ENCODE measurements at regions not wholly inside any gene's neighbourhood (a gene's known extent, or its start where the extent isn't known, plus 50 kb on each side); places are given as distances from the start of the nearest gene placed in this dataset.
"Not testable (repeated sequence)": the region's sequence is repeated elsewhere in the genome, so short reads cannot be mapped to it uniquely, and the experiment has no call there.

GRCh38 chr9:104980039-104980654, 52.2 kb upstream of the ABCA1 start:
- DNase-seq (ENCODE audit: low read depth): no peak

GRCh38 chr9:104981543-104982129, 53.7 kb upstream of the ABCA1 start:
- DNase-seq (ENCODE audit: low read depth): no peak

- DNase-seq (ENCODE audit: low read depth): no peak
Observed at GRCh38 chr9:104982543-104982942, 54.6 kb upstream of the ABCA1 start.

- no peak for DNase-seq (ENCODE audit: low read depth)
Observed at GRCh38 chr9:104983491-104983890, 55.5 kb upstream of the ABCA1 start.

GRCh38 chr9:104984121-104984520, 56.2 kb upstream of the ABCA1 start:
- no peak for DNase-seq (ENCODE audit: low read depth)

- DNase-seq (ENCODE audit: low read depth): no peak
Observed at GRCh38 chr9:104984542-104984941, 56.6 kb upstream of the ABCA1 start.

- DNase-seq (ENCODE audit: low read depth): no peak
Observed at GRCh38 chr9:104984948-104985347, 57.0 kb upstream of the ABCA1 start.

GRCh38 chr9:104986096-104986495, 58.1 kb upstream of the ABCA1 start:
- no peak for DNase-seq (ENCODE audit: low read depth)

- no peak for DNase-seq (ENCODE audit: low read depth)
Observed at GRCh38 chr9:104987743-104988142, 59.8 kb upstream of the ABCA1 start.

GRCh38 chr9:104988539-104988938, 60.6 kb upstream of the ABCA1 start:
- DNase-seq (ENCODE audit: low read depth): no peak

GRCh38 chr9:104991144-104991953, 63.4 kb upstream of the ABCA1 start:
- DNase-seq (ENCODE audit: low read depth): no peak

- no peak for DNase-seq (ENCODE audit: low read depth)
Observed at GRCh38 chr9:104992659-104993058, 64.7 kb upstream of the ABCA1 start.

- DNase-seq (ENCODE audit: low read depth): no peak
Observed at GRCh38 chr9:104993291-104993963, 65.5 kb upstream of the ABCA1 start.

GRCh38 chr9:104997536-104997935, 69.6 kb upstream of the ABCA1 start:
- DNase-seq (ENCODE audit: low read depth): no peak

GRCh38 chr9:104999136-104999535, 71.2 kb upstream of the ABCA1 start:
- DNase-seq (ENCODE audit: low read depth): no peak

GRCh38 chr9:105000529-105000928, 72.6 kb upstream of the ABCA1 start:
- DNase-seq (ENCODE audit: low read depth): not testable (repeated sequence)

GRCh38 chr9:105004466-105005090, 76.6 kb upstream of the ABCA1 start:
- DNase-seq (ENCODE audit: low read depth): no peak

GRCh38 chr9:105005186-105005585, 77.2 kb upstream of the ABCA1 start:
- no peak for DNase-seq (ENCODE audit: low read depth)

- DNase-seq (ENCODE audit: low read depth): no peak
Observed at GRCh38 chr9:105006514-105006913, 78.6 kb upstream of the ABCA1 start.

- DNase-seq (ENCODE audit: low read depth): peak; percentile 82
Observed at GRCh38 chr9:105007143-105007542, 79.2 kb upstream of the ABCA1 start.

- not testable (repeated sequence) for DNase-seq (ENCODE audit: low read depth)
Observed at GRCh38 chr9:105010089-105010488, 82.1 kb upstream of the ABCA1 start.

GRCh38 chr9:105021917-105022316, 94.0 kb upstream of the ABCA1 start:
- no peak for DNase-seq (ENCODE audit: low read depth)
